Epithelial cell of esophagus (primary cell): ENCODE measurements at regions not wholly inside any gene's neighbourhood (a gene's known extent, or its start where the extent isn't known, plus 50 kb on each side); places are given as distances from the start of the nearest gene placed in this dataset.

Source experiments
- DNase-seq: peaks from one replicate; pipeline ENCODE4 v3.0.0; 2010; ENCODE audit warnings: low read depth
- H3K4me3 ChIP-seq: 2 replicates; pipeline ENCODE4 v1.5.1; 2011; ENCODE audit warnings: mild to moderate bottlenecking, low read length, control low read depth
- CTCF ChIP-seq: IDR thresholded peaks from 2 replicates; pipeline ENCODE4 v1.5.1; 2011; ENCODE audit warnings: low read depth, mild to moderate bottlenecking, low read length, control low read depth, inconsistent platforms; ENCODE audit not compliant: insufficient read depth; ENCODE audit errors: missing control alignments

- no peak for DNase-seq
- TF ChIP-seq CTCF: no peak
- no peak overlapping the region for H3K4me3 ChIP-seq
These were observed 273.9 kb upstream of the RGS6 start for GRCh38 chr14:71658261-71658860.

DNA sequence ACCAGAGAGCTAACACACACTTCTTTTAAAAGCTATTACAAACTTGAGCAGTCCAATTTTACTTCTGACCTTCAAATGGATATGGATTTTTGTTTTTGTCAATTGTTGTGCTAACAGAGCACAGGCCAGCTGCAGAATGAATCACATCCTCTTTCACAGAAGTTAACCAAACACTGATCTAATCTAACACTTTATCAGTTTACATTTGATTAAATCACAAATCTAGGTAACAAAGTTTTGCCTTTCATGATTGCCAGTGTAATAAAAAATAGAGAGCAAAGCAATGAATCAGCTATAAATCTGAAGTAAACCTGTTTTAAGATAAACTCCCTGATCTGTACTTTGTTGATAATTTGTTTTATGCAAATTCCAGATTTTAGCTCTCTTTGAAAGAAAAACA, 273.1 kb upstream of the RGS6 start:
- no peak for TF ChIP-seq CTCF
- no peak for DNase-seq
- no peak overlapping the region for H3K4me3 ChIP-seq

DNA sequence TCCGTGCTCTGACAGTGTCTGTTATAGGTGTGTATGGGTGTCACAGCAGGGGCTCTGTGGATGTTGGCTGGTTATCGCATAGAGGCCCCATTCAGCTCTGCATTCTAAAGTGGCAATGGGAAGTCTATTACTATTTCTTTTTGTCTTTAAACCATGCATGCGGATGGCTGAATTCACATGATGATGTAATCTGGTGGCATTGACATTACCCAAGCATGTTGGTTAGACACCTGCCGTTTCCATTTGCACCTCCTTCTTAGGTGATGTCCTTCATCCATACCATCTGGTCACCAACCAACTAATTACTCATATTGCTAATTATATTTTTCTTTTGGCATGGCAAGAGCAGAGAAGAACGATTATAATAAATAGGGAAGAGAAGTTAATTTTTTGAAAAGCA, 270.8 kb upstream of the RGS6 start:
- TF ChIP-seq CTCF: no peak
- no peak for DNase-seq

DNA sequence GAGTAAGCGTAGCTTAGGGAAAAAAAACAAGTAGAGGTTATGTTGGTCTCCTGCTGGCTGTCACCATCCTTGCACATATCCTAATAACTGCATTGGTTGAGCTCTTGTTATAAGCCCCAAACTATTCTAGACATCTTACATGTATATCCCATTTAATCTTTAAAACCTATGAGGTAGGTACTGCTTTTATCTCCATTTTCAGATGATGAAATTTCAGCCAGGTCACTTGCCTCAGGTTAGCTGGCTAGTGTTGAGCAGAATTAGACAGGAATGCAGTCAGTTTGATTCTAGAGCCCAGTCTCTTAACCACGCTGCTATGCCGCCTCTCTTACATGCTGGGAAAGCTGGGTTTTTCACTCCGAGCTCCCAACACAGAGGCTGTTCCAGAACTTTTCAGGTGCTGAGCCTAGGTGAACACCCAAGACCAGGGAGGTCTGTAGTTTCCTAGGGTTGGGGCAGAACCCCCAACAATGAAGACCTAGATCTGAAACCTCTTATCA, 269.9 kb upstream of the RGS6 start:
- no peak for TF ChIP-seq CTCF
- H3K4me3 ChIP-seq: no peak overlapping the region
- no peak for DNase-seq

More for the DNA sequence above, 270.8 kb upstream of the RGS6 start:
- no peak overlapping the region for H3K4me3 ChIP-seq

- DNase-seq: peak; percentile 58
These were observed 267.1 kb upstream of the RGS6 start for GRCh38 chr14:71665157-71665556.

DNA sequence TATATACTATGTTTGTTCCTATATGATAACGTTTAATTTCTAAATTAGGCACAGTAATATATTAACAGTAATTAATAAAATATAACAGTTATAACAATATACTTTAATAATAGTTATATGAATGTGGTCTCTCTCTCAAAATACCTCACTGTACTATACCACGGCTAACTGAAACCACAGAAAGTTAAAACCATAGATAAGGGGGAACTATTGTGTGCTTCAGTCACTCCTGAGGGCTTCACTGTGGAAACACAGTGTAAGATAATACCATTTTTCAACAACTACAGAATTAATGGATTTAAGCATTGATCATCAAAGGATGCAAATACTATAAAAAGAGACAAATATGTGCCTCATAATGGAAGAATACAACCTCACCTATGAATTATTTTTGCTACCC, 266.4 kb upstream of the RGS6 start:
- no peak for DNase-seq
- no peak for TF ChIP-seq CTCF
- H3K4me3 ChIP-seq: no peak overlapping the region

More at GRCh38 chr14:71665157-71665556, 267.1 kb upstream of the RGS6 start:
- no peak for TF ChIP-seq CTCF
- H3K4me3 ChIP-seq: no peak overlapping the region

- H3K4me3 ChIP-seq: no peak overlapping the region
- DNase-seq: no peak
- no peak for TF ChIP-seq CTCF
These were observed 265.6 kb upstream of the RGS6 start for GRCh38 chr14:71666571-71667145.
